Fibroblast of peridontal ligament (primary cell): ENCODE measurements at regions not wholly inside any gene's neighbourhood (a gene's known extent, or its start where the extent isn't known, plus 50 kb on each side); places are given as distances from the start of the nearest gene placed in this dataset.
"Not testable (repeated sequence)": the region's sequence is repeated elsewhere in the genome, so short reads cannot be mapped to it uniquely, and the experiment has no call there.

Source experiments
- DNase-seq: peaks from one replicate; pipeline ENCODE4 v3.0.0-alpha.2; 2010; ENCODE audit errors: extremely low read depth

- DNase-seq, result not testable (repeated sequence)
Measured at GRCh38 chr12:73009138-73009834, 737.1 kb downstream of the TRHDE start.

- DNase-seq, result no peak
Measured at GRCh38 chr12:73017981-73018380, 745.8 kb downstream of the TRHDE start.

DNA sequence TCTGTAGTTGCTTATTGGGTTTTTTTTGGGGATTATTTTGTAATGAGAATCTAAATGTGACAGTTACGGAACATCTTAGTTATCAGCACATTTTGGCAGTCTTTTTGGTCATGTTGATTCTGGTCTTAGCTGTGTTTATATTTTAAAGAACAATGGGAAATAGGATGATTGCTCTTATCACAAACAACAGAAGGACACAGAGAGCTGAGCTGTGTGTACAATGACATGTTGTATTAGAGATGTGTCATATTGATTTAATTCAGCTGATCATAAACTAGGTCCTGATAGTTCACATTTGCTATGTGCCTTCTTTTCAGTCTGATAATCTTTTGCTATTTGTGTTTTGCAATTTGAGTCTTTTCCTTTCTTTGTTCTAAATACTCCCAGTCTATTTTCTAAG lies 781.7 kb downstream of the TRHDE start:
- DNase-seq, result no peak

DNA sequence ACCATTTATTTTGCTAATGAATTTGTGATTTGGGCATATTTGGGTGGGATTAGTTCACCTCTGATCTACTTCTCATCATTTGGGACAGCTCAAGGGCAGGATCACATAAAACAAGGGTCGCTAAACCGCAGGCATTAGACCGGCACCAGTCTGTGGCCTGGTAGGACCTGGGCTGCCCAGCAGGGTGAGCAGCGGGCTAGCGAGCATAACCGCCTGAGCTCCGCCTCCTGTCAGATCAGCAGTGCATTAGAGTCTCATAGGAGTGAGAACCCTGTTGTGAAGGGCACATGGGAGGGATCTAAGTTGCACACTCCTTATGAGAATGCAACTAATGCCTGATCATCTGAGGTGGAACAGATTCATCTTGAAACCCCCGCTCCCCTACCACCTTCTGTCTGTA lies 785.3 kb downstream of the TRHDE start:
- no peak for DNase-seq

DNA sequence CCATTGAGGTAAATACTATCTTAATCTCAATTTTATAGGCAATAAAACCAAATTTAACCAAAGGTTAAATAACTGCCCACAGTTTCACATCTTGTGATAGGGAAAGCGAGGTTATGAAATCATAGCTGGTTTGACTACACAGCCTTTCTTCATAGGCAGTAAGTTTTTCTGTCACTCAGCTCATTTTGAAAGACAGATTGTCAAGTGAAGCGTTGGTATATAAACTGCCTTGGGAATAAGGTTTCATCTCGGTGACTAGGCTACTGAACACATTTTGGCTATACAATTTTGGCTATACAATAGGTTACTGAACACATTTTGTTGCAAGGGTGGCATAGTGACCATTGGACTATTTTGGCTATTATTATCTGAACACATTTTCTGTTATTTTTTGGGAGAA lies 793.7 kb downstream of the TRHDE start:
- DNase-seq, result no peak

- no peak for DNase-seq
Measured at GRCh38 chr12:73067616-73068015, 795.4 kb downstream of the TRHDE start.

DNA sequence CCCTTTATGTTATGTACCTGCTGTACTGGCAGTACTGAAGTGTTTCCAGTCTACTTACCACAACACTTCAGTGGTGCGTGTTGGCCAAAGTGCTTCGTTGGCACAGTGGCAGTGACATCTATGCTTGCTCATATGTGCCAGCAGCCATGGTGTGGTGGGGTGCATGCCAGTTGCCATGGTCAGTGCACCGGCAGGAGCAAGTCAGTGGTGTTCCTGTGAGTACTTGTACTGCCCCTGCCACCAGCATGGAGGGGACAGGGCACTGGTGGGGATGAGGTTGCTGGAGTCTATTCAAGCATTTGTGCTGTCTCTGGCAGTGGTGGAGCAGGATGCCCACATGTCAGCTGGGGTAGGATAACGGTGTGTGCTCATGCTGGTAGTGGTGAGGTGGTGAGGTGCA lies 800.0 kb downstream of the TRHDE start:
- no peak for DNase-seq

GRCh38 chr12:73076760-73077159 lies 804.6 kb downstream of the TRHDE start:
- DNase-seq, result no peak

DNA sequence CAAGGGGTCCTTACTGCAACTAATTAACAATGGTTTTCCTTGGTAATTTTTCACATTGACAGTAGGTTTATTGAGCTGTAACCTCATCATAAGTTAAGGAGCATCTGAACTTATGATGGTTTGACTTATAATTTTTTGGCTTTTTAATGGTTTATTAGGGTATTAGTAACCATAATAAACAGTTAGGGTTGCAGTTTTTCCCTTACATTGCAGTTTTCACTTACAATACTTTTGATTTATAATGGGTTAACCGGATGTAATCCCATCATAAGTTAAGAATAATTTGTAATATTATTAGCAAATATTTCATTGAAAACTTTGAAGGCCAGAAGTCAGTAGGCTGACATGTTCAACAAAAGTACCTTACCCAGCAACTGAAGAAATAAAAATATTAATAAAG lies 811.6 kb downstream of the TRHDE start:
- DNase-seq, result no peak

GRCh38 chr12:73106296-73106695 lies 834.1 kb downstream of the TRHDE start:
- DNase-seq, result no peak

- no peak for DNase-seq
Measured at GRCh38 chr12:73106896-73107295, 834.7 kb downstream of the TRHDE start.

- no peak for DNase-seq
Measured at GRCh38 chr12:73110816-73111215, 838.6 kb downstream of the TRHDE start.

DNA sequence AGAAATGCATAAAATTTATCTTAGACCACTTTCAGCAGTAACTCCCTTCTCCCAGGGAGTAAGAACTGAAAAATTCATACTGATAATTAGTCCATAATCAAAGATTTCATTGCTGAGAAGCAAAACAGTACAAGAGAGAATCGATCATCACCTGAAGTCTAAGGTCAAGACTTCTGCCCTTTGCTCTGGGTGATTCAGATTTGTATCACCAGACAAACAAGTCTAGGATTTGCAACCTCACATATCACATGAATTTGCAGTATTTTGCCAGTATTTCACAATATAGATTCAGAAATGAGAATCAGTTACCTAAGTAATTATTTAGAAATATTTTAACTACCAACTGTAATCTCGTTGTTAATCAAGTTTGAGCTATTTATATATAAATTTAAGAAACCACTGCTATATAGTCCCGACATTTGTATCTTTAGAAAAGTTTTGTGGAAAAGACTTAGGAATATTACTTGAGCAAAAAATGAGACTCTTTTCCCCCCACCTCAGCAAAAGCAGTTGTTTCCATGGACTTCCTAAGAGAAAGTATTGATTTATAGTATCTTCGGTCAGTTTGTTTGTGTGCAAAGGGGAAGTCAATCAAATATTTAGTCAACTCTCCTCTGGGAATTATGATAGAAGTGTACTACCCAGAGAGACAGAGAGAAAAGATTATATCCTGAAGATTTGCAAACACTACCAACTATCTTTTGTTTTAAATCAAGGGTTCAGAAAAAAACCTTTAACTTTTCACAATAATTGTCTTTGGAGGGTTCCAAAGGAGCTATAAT lies 840.1 kb downstream of the TRHDE start:
- no peak for DNase-seq

- no peak for DNase-seq
Measured at GRCh38 chr12:73124480-73124879, 852.3 kb downstream of the TRHDE start.

DNA sequence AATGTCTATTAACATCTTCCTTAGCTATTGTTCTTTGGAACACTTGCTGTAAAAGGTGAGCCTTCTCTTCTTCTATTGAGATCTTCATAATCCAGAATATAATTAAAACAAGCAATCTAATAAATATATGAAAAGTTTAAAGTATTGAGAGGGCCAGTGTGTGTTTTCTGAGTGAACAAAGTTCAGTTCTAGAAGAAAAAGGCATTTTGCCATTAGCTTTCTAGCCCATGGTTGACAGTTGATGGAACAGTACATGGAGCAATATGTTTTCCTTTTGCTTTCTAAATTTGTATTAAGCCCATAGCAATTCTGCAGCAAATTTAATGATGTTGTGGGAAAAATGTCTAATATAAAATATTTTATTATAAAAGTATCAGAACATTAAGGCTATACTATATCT lies 853.0 kb downstream of the TRHDE start:
- no peak for DNase-seq

DNA sequence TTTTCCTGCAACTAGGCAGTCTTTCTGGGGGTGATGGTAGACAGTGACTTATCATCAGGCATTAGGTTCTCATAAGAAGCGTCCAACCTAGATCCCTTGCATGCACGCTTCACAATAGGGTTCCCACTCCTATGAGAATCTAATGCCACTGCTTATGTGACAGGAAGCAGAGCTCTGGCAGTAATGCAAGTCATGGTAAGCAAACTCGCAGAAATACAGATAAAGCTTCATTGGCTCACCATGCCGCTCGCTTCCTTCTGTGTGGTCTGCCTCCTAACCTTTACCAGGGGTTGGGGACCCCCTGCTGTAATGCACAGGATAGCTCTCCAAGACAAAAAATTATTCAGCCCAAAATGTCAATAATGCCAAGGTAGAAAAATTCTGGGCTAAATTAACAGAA lies 864.2 kb downstream of the TRHDE start:
- no peak for DNase-seq

DNA sequence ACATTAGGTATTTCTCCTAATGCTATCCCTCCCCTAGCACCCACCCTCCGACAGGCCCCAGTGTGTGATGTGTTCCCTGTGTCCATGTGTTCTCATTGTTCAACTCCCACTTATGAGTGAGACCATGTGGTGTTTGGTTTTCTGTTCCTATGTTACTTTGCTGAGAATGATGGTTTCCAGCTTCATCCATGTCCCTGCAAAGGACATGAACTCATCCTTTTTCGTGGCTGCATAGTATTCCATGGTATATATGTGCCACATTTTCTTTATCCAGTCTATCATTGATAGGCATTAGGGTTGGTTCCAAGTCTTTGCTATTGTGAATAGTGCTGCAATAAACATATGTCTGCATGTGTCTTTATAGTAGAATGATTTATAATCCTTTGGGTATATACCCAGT lies 867.5 kb downstream of the TRHDE start:
- not testable (repeated sequence) for DNase-seq

DNA sequence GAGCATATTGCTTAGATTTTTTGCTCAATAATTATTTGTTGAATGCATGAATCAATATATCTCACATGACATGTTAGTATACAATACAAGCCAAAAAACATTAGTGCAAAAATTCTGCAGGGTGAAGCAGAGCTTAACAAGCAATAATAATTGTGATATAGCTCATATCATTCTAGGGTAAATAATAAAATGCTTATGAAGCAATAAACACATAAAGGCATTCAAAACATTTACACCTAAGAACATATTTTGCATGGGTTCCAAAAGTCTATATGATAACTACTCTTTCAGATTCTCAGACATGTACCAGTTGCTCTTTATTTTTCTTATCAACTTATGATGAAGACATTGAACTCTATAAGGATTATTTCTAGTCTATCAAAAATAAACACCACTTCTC lies 886.2 kb downstream of the TRHDE start:
- no peak for DNase-seq

DNA sequence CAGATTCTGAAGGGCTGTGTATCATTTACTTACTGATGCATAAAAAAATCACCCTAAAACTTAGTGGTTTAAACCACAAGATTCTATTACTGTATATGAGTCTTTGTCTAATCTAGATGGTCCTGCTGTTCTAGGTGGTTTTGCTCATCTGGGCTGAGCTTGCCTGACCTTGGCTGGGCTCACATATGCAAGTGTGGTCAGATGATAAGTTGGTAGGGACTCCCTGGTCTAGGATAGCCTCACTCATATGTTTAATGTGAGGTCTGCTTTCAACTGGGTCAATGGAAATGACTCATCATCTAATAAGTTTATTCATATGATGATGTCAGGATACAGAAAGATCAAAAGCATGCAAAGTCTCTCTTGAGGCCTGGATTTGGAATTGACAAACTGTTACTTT lies 887.8 kb downstream of the TRHDE start:
- DNase-seq, result no peak

GRCh38 chr12:73161970-73162369 lies 889.8 kb downstream of the TRHDE start:
- DNase-seq, result no peak

DNA sequence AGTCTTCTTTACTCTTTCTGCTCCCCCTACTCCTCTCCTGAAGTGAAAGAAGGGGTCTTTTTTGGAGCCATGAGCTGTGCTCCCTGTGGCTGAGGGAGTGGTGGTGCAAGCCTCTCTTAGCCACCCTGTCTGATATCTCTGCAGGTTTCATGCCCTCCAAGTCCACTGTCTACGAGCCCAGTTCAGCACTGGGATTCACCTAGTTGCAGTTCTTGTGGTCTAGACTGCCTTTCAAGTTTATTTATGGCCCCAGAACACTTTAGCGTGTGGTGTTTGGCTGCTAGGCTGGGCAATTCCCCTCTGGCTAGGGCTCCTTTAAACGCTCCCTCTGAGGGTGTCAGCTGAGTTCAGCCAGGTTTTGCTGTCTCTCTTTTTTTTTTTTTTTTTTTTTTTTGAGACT lies 908.6 kb downstream of the TRHDE start:
- no peak for DNase-seq

DNA sequence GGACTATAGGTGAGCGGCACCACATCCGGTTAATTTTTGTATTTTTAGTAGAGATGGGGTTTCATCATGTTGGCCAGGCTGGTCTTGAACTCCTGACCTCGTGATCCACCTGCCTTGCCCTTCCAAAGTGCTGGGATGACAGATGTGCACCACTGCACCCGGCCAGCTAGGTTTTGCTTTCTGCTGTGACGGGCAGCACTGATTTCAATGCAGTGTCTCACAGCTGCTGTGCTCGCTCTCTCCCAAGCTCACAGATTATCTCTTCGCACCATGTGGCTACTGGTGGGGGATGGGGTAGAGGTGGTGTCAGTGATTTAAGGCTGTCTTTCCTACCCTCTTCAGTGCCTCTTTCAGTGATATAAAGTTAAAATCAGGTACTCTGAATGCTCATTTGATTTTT lies 909.1 kb downstream of the TRHDE start:
- no peak for DNase-seq

DNA sequence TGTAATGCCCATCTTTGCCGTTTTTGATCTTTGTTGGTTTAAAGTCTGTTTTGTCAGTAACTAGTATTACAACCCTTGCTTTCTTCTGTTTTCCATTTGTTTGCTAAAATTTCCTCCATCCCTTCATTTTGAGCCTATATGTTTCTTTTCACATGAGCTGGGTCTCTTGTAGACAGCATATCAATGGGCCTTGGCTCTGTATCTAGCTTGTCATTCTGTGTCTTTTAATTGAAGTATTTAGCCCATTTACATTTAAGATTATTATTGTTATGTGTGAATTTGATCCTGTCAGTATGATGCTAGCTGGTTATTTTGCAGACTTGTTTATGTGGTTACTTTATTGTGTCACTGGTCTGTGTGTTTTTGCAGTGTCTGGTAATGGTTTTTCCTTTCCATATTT lies 913.2 kb downstream of the TRHDE start:
- no peak for DNase-seq

GRCh38 chr12:73186272-73186671 lies 914.1 kb downstream of the TRHDE start:
- no peak for DNase-seq
